ENCODE measurements at regions not wholly inside any gene's neighbourhood (a gene's known extent, or its start where the extent isn't known, plus 50 kb on each side); places are given as distances from the start of the nearest gene placed in this dataset.

GRCh38 chr10:21020545-21020944, 123.4 kb upstream of the NEBL start:
- Histone ChIP-seq H4K91ac (replicated peaks; ENCODE audit: insufficient read length, low read length) (no peak overlapping the region), H3K9me3 (ENCODE audit: insufficient read depth in 2 of 2, low read depth in 1 of 2, low read length in 1 of 2) (no peaks in the 10 kb centered on the region), H2AK5ac (ENCODE audit: low read depth, low read length) (no peak overlapping the region), H2BK12ac (ENCODE audit: low read depth, low read length) (no peak overlapping the region), H3K23ac (ENCODE audit: insufficient read length) (no peak overlapping the region), H3K79me1 (ENCODE audit: low read depth, low read length) (no peaks in the 10 kb centered on the region), H4K5ac (ENCODE audit: insufficient read length, low read depth, low read length) (no peak overlapping the region), H3K4me2 (ENCODE audit: insufficient read depth in 1 of 2, low read depth in 2 of 2, low read length in 2 of 2) (no peak overlapping the region), H3K14ac (ENCODE audit: insufficient read length) (no peak overlapping the region), H3K18ac (ENCODE audit: extremely low read depth, low read length) (no peak overlapping the region), H3K9ac (replicated peaks in 1 of 4; ENCODE audit: extremely low read depth in 1 of 4, low read depth in 3 of 4, low read length in 3 of 4) (no peak overlapping the region), H3K4me1 (replicated peaks in 1 of 4; ENCODE audit: control insufficient read depth in 3 of 4, insufficient read depth in 4 of 4, low read length in 3 of 4) (peaks cover 0 to 6% (median 0%) of the 10 kb centered on the region in 4 experiments; a peak in 1 of 7 replicates), H3K79me2 (ENCODE audit: control insufficient read depth in 1 of 2, insufficient read depth in 2 of 2, low read length in 2 of 2) (no peaks in the 10 kb centered on the region), H3K4ac (replicated peaks; ENCODE audit: insufficient read length, low read depth, low read length) (no peak overlapping the region), H2AFZ (ENCODE audit: low read length) (no peak overlapping the region), H2BK120ac (replicated peaks; ENCODE audit: low read depth, low read length) (no peak overlapping the region), H2BK15ac (ENCODE audit: low read length) (no peak overlapping the region), H3K4me3 (ENCODE audit: extremely low read depth in 1 of 4, insufficient read depth in 2 of 4, low read depth in 3 of 4, low read length in 4 of 4) (no peak overlapping the region), H4K20me1 (replicated peaks in 1 of 2; ENCODE audit: control insufficient read depth in 1 of 2, insufficient read depth in 2 of 2, low read length in 2 of 2) (no peaks in the 10 kb centered on the region), H3K23me2 (ENCODE audit: low read depth, low read length) (no peaks in the 10 kb centered on the region), H4K8ac (ENCODE audit: extremely low read depth, insufficient read depth, low read length) (no peak overlapping the region), H3K27ac (ENCODE audit: low read depth, low read length) (no peak overlapping the region), H3K36me3 (ENCODE audit: control insufficient read depth in 2 of 4, insufficient read depth in 4 of 4, low read length in 3 of 4) (no peaks in the 10 kb centered on the region), H2BK20ac (ENCODE audit: low read length) (no peak overlapping the region), H3K56ac (replicated peaks; ENCODE audit: insufficient read length, low read depth, low read length) (no peak overlapping the region), H3K27me3 (replicated peaks in 1 of 4; ENCODE audit: control insufficient read depth in 3 of 4, extremely low read depth in 1 of 4, insufficient read depth in 3 of 4, low read length in 3 of 4) (no peaks in the 10 kb centered on the region), H2BK5ac (ENCODE audit: low read depth, low read length) (no peak overlapping the region)
- ChIA-PET POLR2A (ENCODE audit: partially characterized antibody) (no interaction called here), CTCF (ENCODE audit: partially characterized antibody) (interaction anchor here (0.7 to 2.8 kb wide), 17 partner anchors 9 to 250 kb away, joined by 3 to 33 read pairs (median 4); no protein-coding TSS in a partner anchor)
- peak; percentile 15 to 81 for DNase-seq (ENCODE audit: low read depth in 1 of 2, low spot score in 2 of 2)
- 87% methylated on average over 7 of the region's 7 CpGs; no CpG with 5 or more reads in 1 of the 2 experiments for WGBS, 2 experiments (ENCODE audit: extremely low coverage in 1 of 2, insufficient coverage in 1 of 2, insufficient read length in 1 of 2, insufficient replicate concordance in 2 of 2, low coverage in 1 of 2, low lambda C conversion rate in 2 of 2, missing lambda C conversion rate in 1 of 2)
- TF ChIP-seq YY1 (IDR thresholded peaks at IDR 0.05; ENCODE audit: low read depth, low read length) (peak; percentile 92), BCL11A (IDR thresholded peaks at IDR 0.05; ENCODE audit: low read depth in 2 of 2, low read length in 2 of 2) (no peak), CTCF (IDR thresholded peaks at IDR 0.05; ENCODE audit: control extremely low read depth in 1 of 3, insufficient read depth in 1 of 3, low read depth in 1 of 3, low read length in 3 of 3) (peak; percentile 74 to 84 (median 82)), RAD21 (IDR thresholded peaks at IDR 0.05 in 1 of 2, conservative IDR thresholded peaks at IDR 0.05 in 1 of 2; ENCODE audit: low read depth in 2 of 2, low read length in 2 of 2) (peak; percentile 75 to 81)
- FAIRE-seq = no peak
